GM21390 (cell line): ENCODE measurements at regions not wholly inside any gene's neighbourhood (a gene's known extent, or its start where the extent isn't known, plus 50 kb on each side); places are given as distances from the start of the nearest gene placed in this dataset.

Experiments used
- ATAC-seq: cut with Tn5 transposase; IDR thresholded peaks from one replicate; pipeline ENCODE4 v1.9.1; 2021; ENCODE audit not compliant: unreplicated experiment

- no peak for ATAC-seq
Observed at GRCh38 chr4:31097999-31098398, 377.8 kb downstream of the PCDH7 start.

DNA sequence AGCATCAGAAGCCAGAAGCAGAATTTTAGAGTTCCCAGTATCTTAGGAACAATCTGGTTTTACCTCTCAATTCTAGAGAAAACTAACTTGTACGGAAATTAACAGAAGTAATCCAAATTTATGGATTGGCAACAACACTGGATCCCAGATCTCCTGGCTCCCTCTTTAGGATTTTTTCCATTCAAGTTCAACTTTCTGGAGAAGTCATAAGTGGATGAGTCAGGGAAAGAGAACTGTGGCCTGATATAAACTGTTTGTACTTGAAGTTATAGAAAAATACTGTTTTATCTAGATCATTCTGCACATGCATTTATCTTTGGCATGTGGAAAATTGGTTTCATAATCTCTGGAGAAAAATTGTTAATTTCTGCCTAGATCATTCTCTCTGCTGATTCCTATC lies 380.4 kb downstream of the PCDH7 start:
- no peak for ATAC-seq

DNA sequence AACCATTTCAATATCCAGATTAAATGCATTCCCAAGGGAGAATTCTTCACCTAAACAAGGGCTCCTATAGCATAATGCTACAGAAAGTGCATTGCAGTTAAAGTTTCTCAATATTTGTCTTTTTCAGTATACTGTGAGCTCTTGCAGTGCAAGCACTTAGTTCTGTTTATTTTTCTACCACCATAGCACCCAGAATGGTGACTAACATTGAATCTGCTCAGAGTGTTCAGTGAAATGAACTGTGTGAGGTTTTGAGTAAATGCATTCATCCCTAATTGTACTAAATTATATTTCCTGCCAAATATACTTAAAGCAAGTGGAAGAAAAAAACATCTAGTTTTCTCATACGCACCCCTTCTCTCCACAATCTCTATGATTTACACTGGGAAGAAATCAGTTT lies 383.9 kb downstream of the PCDH7 start:
- ATAC-seq = no peak

- no peak for ATAC-seq
Observed at GRCh38 chr4:31104577-31104976, 384.4 kb downstream of the PCDH7 start.

- ATAC-seq = no peak
Observed at GRCh38 chr4:31106419-31106818, 386.2 kb downstream of the PCDH7 start.

DNA sequence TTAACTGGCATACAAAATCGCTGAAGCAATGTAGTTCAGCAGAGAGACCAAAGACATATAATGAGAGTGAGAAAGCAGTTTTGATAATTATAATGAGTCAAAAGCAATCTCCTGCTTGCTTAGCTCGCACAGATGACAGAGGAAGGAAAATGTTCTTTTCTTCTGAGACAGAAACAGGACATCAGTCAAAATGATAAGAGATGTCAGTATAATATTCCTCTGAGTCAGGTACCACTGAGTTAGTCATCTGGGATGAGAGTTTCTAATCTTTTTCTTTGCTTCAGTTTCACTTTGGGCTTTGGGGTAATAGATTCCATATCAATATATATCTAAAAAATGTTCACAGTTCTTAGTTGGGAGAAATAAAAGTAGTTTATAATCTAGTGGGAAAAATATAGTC lies 387.2 kb downstream of the PCDH7 start:
- no peak for ATAC-seq

DNA sequence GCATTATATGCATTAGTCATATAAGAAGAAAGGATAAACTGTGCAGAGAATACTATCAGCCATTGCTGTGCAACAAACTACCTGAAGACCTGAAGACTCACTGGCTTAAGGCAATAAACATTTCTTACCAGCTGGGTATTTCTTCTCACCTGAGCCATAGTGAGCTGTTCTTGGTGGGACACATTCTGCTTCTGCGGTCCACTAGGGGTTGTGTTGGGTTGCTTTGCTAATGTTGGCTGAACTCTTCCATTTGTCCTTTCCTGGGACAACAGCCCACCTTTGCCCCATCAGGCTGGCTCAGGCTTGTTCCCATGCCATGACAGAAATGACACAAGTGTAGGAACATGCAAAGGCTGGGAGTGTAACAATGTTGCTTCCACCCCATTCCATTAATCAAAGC lies 388.6 kb downstream of the PCDH7 start:
- no peak for ATAC-seq

- ATAC-seq = no peak
Observed at GRCh38 chr4:31111790-31112189, 391.6 kb downstream of the PCDH7 start.

- no peak for ATAC-seq
Observed at GRCh38 chr4:31114816-31115215, 394.6 kb downstream of the PCDH7 start.

- no peak for ATAC-seq
Observed at GRCh38 chr4:31124008-31124585, 403.9 kb downstream of the PCDH7 start.

DNA sequence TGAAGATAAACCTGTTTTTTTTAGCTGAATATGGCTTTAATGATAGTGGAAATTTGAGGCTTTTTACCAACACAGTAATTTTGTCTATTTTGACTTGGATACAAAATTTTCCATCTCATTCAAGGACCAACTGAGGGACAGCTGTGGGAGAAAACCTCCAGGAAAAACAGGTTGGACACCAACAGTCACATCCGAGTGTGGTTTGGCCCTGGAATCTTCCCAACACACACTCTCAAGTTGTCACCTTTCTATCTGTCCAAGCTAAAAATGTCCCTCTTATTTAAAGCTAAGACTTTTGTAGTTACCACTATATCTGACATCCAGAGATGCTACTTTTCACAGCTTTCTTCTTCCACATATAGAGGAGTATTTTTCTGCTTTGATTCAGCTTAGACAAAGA lies 404.9 kb downstream of the PCDH7 start:
- no peak for ATAC-seq

GRCh38 chr4:31125496-31125895 lies 405.3 kb downstream of the PCDH7 start:
- no peak for ATAC-seq

DNA sequence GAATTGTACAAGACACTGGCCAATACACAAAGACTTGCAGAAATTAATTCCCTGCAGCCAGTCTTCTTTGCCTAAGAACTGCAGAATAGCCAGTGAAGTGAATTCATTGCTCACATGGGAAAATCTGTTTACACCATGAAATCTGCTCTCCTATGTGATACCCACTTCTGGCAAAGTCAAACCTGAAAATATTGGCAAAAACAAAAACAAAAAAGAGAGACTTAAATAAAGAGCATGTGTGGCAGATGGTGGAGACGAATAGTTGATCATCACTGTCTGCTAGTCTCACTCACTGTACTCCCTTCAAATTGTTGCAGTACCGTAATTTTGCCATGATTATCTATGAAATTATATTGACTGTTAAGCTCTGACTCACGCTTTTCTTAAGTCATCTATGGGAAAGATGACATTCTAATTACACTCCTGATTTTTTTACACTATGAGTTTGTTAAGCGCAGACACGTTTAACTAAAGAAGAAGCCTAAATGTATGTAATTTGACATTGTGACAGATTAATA lies 406.8 kb downstream of the PCDH7 start:
- ATAC-seq = no peak

DNA sequence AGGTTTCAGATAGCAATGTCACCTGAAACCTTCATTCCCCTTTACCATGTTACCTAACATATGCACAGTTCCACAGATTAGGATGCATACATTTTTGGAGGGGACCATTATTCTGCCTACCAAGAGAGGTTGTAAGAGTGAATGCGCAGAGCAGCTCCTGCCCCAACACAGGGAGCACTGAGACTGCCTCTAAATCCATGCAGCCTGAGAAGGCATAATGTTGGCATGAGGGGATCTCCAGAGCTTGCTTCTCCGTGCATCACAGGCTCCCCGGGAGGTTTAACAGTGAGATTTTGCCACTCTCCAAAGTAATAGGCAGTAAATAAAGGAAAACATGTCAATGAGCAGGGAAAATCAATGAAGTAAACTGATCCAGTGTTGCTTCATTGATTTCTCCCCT lies 410.8 kb downstream of the PCDH7 start:
- ATAC-seq = no peak

DNA sequence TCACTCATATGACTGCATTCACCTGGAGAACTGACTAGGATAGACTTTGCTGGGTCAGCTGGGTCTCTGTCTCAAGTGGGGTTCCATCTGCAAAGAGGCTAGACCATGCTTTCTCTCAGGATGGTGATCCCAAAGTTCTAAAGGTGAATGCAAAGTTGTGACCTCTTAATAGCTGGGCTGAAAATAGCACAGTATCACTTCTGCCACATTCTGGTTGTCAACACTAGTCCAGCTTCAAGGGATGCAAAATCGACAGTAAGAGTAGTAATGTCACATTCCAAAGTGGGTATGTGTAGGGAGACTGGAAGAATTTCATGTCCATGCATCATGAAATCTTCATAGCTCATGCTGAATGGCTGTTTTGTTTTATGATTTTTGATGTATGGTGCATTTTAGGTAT lies 414.6 kb downstream of the PCDH7 start:
- ATAC-seq = no peak

DNA sequence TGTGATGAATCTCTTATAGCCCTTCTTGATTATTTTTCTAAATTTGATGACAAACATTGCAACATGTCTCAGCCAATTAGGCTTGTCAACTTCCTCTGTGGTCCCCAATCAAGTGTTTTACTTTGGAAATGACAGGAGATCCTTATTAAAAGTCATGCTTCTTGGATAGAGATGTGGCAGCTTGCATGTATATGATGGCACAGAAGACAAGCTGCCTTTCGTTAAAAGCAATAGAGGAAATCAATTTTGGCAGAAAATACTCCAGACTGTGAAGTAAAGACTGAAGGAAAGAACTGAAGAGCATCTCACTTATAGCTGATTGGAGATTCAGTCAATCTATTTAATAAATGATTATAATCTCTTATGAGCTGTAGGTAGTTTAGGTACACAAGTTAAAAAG lies 419.6 kb downstream of the PCDH7 start:
- no peak for ATAC-seq

GRCh38 chr4:31141095-31141831 lies 421.1 kb downstream of the PCDH7 start:
- ATAC-seq = no peak

DNA sequence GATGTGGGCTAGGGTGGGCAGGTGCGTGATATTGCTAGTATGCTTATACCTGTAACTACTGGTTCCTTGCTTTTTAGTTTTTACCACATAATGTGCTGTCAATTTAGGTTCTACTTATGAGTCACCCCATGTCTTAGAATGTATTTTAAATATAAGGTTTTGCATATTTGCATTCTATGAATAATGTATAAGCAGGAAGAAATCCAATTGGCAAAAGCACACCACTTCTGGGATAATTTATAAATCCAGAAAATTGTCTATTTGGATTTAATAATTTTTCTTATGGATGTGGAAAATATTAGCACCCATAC lies 421.6 kb downstream of the PCDH7 start:
- ATAC-seq = no peak

DNA sequence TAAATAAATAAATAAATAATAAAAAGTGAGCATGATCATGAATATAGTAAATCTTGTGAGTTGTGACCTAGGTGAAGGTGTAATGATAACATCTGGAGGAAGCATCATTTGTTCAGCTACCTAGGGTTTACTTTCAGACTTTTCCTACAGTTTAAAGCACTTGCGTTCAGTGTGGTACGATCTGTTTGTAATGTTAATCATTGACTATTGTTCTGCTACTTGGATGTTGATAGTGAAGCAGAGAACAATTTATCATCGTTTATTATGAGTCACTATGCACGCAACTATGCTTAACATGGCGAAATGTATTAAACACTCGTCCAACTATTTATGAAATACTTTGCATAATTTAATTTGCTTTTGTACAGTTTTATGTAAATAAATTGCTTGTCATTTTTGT lies 426.2 kb downstream of the PCDH7 start:
- ATAC-seq = no peak

GRCh38 chr4:31148990-31149389 lies 428.8 kb downstream of the PCDH7 start:
- ATAC-seq = no peak

DNA sequence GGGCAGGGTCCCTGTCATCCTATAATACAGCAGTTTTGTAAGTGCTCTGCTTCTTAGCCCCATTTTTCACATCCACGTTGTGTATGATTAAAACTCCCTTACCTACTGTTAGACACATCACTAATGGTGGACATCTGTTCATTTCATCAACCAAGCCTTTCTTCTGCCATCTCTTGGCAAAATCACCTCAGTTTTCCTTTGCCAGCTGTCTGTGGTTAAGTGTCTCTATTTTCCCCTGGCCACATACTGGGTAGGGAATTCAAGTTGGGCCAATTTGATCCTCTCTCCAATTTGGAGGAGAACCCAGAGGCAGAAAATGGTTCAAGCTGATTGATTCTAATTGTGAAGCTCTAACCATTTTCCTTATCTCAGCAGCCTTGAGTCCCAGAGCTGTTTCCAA lies 436.1 kb downstream of the PCDH7 start:
- ATAC-seq = no peak

GRCh38 chr4:31160146-31160545 lies 440.0 kb downstream of the PCDH7 start:
- no peak for ATAC-seq

GRCh38 chr4:31169846-31170245 lies 449.7 kb downstream of the PCDH7 start:
- no peak for ATAC-seq
